Neural progenitor cell (in vitro differentiated cells): ENCODE measurements at regions not wholly inside any gene's neighbourhood (a gene's known extent, or its start where the extent isn't known, plus 50 kb on each side); places are given as distances from the start of the nearest gene placed in this dataset.

ENCODE experiments used
- DNase-seq: peaks from one replicate; pipeline ENCODE4 v3.0.0-alpha.2; 2016; ENCODE audit warnings: low spot score
- H2AFZ ChIP-seq: fragments of 200-600 bp; sonication (generic); replicated peaks from 2 replicates; pipeline ENCODE4 v1.6.1; 2016; ENCODE audit warnings: antibody characterized with exemption
- H3F3A ChIP-seq: fragments of 200-600 bp; sonication (generic); 2 replicates; pipeline ENCODE4 v1.6.1; 2016; ENCODE audit warnings: antibody characterized with exemption, low read depth
- H3K27ac ChIP-seq: fragments of 200-600 bp; sonication (generic); 2 replicates; pipeline ENCODE4 v1.5.1; 2016; ENCODE audit warnings: mild to moderate bottlenecking
- H3K27me3 ChIP-seq: fragments of 200-600 bp; sonication (generic); 2 replicates; pipeline ENCODE4 v1.6.1; 2016; ENCODE audit warnings: mild to moderate bottlenecking, moderate library complexity
- H3K36me3 ChIP-seq: fragments of 200-600 bp; sonication (generic); 2 replicates; pipeline ENCODE4 v1.5.1; 2016
- H3K4me1 ChIP-seq: fragments of 200-600 bp; sonication (generic); 2 replicates; pipeline ENCODE4 v1.6.1; 2016; ENCODE audit warnings: mixed run types
- H3K4me2 ChIP-seq: fragments of 200-600 bp; sonication (generic); 2 replicates; pipeline ENCODE4 v1.6.1; 2016
- H3K4me3 ChIP-seq: fragments of 200-600 bp; sonication (generic); 2 replicates; pipeline ENCODE4 v1.5.1; 2016
- H3K79me2 ChIP-seq: fragments of 200-600 bp; sonication (generic); 2 replicates; pipeline ENCODE4 v1.6.1; 2016; ENCODE audit warnings: low read depth
- H3K9ac ChIP-seq: fragments of 200-600 bp; sonication (generic); 2 replicates; pipeline ENCODE4 v1.6.1; 2016
- H3K9me3 ChIP-seq: fragments of 200-600 bp; sonication (generic); 2 replicates; pipeline ENCODE4 v1.5.1; 2016; ENCODE audit warnings: low read depth
- H4K20me1 ChIP-seq: fragments of 200-600 bp; sonication (generic); 2 replicates; pipeline ENCODE4 v1.6.1; 2016; ENCODE audit warnings: low read depth
- H3K27ac Mint-ChIP-seq: 3 replicates; pipeline ENCODE4 v1.8.0; 2021; ENCODE audit warnings: mixed read lengths
- H3K27me3 Mint-ChIP-seq: 2 replicates; pipeline ENCODE4 v1.8.0; 2022; ENCODE audit warnings: low read depth, mild to moderate bottlenecking, inconsistent platforms, moderate library complexity, mixed read lengths; ENCODE audit not compliant: insufficient read depth
- H3K36me3 Mint-ChIP-seq: 3 replicates; pipeline ENCODE4 v1.8.0; 2021; ENCODE audit warnings: mixed read lengths
- H3K4me1 Mint-ChIP-seq: 3 replicates; pipeline ENCODE4 v1.8.0; 2021; ENCODE audit warnings: mixed read lengths
- H3K4me3 Mint-ChIP-seq: 3 replicates; pipeline ENCODE4 v1.8.0; 2021; ENCODE audit warnings: mild to moderate bottlenecking, moderate library complexity, mixed read lengths
- H3K9me3 Mint-ChIP-seq: 3 replicates; pipeline ENCODE4 v1.8.0; 2020; ENCODE audit warnings: mixed read lengths
- EZH2 ChIP-seq: fragments of 200-600 bp; sonication (generic); IDR thresholded peaks from 2 replicates; pipeline ENCODE4 v1.6.1; 2017; ENCODE audit warnings: antibody characterized with exemption, mild to moderate bottlenecking, moderate library complexity
- EZH2phosphoT487 ChIP-seq: fragments of 200-600 bp; sonication (generic); IDR thresholded peaks from 2 replicates; pipeline ENCODE4 v1.6.1; 2017; ENCODE audit warnings: antibody characterized with exemption
- TF ChIP-seq, protein P1 (sequence below): fragments of 200-600 bp; sonication (generic); IDR thresholded peaks from 2 replicates; pipeline ENCODE4 v1.5.1; 2017; ENCODE audit warnings: antibody characterized with exemption, mild to moderate bottlenecking

GRCh38 chr3:124089214-124089613, 97.3 kb upstream of the ROPN1 start:
- Histone ChIP-seq H3K79me2 (no peaks in the 10 kb centered on the region), H3K4me1 (peaks cover 5% of the 10 kb centered on the region), H3K4me3 (no peak overlapping the region), H3K27ac (no peak overlapping the region), H3K36me3 (no peaks in the 10 kb centered on the region), H3F3A (no peaks in the 10 kb centered on the region), H3K27me3 (no peaks in the 10 kb centered on the region), H2AFZ (no peak overlapping the region), H4K20me1 (no peaks in the 10 kb centered on the region), H3K4me2 (no peak overlapping the region), H3K9ac (no peak overlapping the region), H3K9me3 (no peaks in the 10 kb centered on the region)
- Mint-ChIP-seq H3K27me3 (peaks cover 3% of the 10 kb centered on the region), H3K4me1 (peaks cover 25% of the 10 kb centered on the region), H3K4me3 (no peak overlapping the region), H3K27ac (no peak overlapping the region), H3K9me3 (no peaks in the 10 kb centered on the region), H3K36me3 (peaks cover 12% of the 10 kb centered on the region)
- TF ChIP-seq EZH2 (no peak), EZH2phosphoT487 (no peak)
- TF ChIP-seq, protein P1, sequence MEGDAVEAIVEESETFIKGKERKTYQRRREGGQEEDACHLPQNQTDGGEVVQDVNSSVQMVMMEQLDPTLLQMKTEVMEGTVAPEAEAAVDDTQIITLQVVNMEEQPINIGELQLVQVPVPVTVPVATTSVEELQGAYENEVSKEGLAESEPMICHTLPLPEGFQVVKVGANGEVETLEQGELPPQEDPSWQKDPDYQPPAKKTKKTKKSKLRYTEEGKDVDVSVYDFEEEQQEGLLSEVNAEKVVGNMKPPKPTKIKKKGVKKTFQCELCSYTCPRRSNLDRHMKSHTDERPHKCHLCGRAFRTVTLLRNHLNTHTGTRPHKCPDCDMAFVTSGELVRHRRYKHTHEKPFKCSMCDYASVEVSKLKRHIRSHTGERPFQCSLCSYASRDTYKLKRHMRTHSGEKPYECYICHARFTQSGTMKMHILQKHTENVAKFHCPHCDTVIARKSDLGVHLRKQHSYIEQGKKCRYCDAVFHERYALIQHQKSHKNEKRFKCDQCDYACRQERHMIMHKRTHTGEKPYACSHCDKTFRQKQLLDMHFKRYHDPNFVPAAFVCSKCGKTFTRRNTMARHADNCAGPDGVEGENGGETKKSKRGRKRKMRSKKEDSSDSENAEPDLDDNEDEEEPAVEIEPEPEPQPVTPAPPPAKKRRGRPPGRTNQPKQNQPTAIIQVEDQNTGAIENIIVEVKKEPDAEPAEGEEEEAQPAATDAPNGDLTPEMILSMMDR, result no peak
- no peak for DNase-seq

- Histone ChIP-seq H3K27ac (no peak overlapping the region), H2AFZ (no peak overlapping the region), H4K20me1 (no peaks in the 10 kb centered on the region), H3K9me3 (no peaks in the 10 kb centered on the region), H3K36me3 (no peaks in the 10 kb centered on the region), H3F3A (no peaks in the 10 kb centered on the region), H3K4me3 (no peak overlapping the region), H3K9ac (no peak overlapping the region), H3K79me2 (no peaks in the 10 kb centered on the region), H3K27me3 (no peaks in the 10 kb centered on the region), H3K4me2 (no peak overlapping the region), H3K4me1 (peaks cover 5% of the 10 kb centered on the region)
- Mint-ChIP-seq H3K36me3 (peaks cover 12% of the 10 kb centered on the region), H3K27ac (no peak overlapping the region), H3K4me1 (peaks cover 25% of the 10 kb centered on the region), H3K9me3 (no peaks in the 10 kb centered on the region), H3K4me3 (no peak overlapping the region), H3K27me3 (peaks cover 3% of the 10 kb centered on the region)
- no peak for DNase-seq
- TF ChIP-seq EZH2phosphoT487, result no peak
- TF ChIP-seq, protein P1, result no peak
- no peak for TF ChIP-seq EZH2
These were observed 99.8 kb upstream of the ROPN1 start for GRCh38 chr3:124091716-124092115.

- Mint-ChIP-seq H3K4me3 (no peak overlapping the region), H3K27me3 (peaks cover 2% of the 10 kb centered on the region), H3K36me3 (peaks cover 12% of the 10 kb centered on the region), H3K4me1 (peaks cover 27% of the 10 kb centered on the region), H3K27ac (no peak overlapping the region), H3K9me3 (no peaks in the 10 kb centered on the region)
- Histone ChIP-seq H3K36me3 (no peaks in the 10 kb centered on the region), H3K4me2 (no peak overlapping the region), H3F3A (no peaks in the 10 kb centered on the region), H3K9me3 (no peaks in the 10 kb centered on the region), H3K4me3 (no peak overlapping the region), H3K4me1 (peaks cover 5% of the 10 kb centered on the region), H3K79me2 (no peaks in the 10 kb centered on the region), H3K27ac (no peak overlapping the region), H4K20me1 (no peaks in the 10 kb centered on the region), H3K27me3 (no peaks in the 10 kb centered on the region), H2AFZ (no peak overlapping the region), H3K9ac (no peak overlapping the region)
- no peak for DNase-seq
- TF ChIP-seq EZH2, result no peak
- TF ChIP-seq, protein P1, result no peak
- TF ChIP-seq EZH2phosphoT487, result no peak
These were observed 100.9 kb upstream of the ROPN1 start for GRCh38 chr3:124092811-124093210.
